GM18498 (cell line): ENCODE measurements at regions not wholly inside any gene's neighbourhood (a gene's known extent, or its start where the extent isn't known, plus 50 kb on each side); places are given as distances from the start of the nearest gene placed in this dataset.
"Not testable (repeated sequence)": the region's sequence is repeated elsewhere in the genome, so short reads cannot be mapped to it uniquely, and the experiment has no call there.

ENCODE experiments used
- ATAC-seq: cut with Tn5 transposase; IDR thresholded peaks from one replicate; pipeline ENCODE4 v1.9.1; 2021; ENCODE audit warnings: mild to moderate bottlenecking, moderate library complexity; ENCODE audit not compliant: unreplicated experiment

GRCh38 chr1:239125893-239126292 is 260.5 kb upstream of the CHRM3 start:
- no peak for ATAC-seq

- ATAC-seq: no peak
Measured at GRCh38 chr1:239125027-239125426, 261.3 kb upstream of the CHRM3 start.

GRCh38 chr1:239123260-239123659 is 263.1 kb upstream of the CHRM3 start:
- no peak for ATAC-seq

GRCh38 chr1:239112101-239112935 is 274.1 kb upstream of the CHRM3 start:
- ATAC-seq: no peak

GRCh38 chr1:239107676-239108075 is 278.7 kb upstream of the CHRM3 start:
- no peak for ATAC-seq

- ATAC-seq: not testable (repeated sequence)
Measured at GRCh38 chr1:239106689-239107088, 279.7 kb upstream of the CHRM3 start.

- no peak for ATAC-seq
Measured at GRCh38 chr1:239098400-239099037, 287.8 kb upstream of the CHRM3 start.

- no peak for ATAC-seq
Measured at GRCh38 chr1:239091537-239091936, 294.8 kb upstream of the CHRM3 start.

- ATAC-seq: no peak
Measured at GRCh38 chr1:239084459-239085080, 301.8 kb upstream of the CHRM3 start.

GRCh38 chr1:239081947-239082346 is 304.4 kb upstream of the CHRM3 start:
- not testable (repeated sequence) for ATAC-seq

- no peak for ATAC-seq
Measured at GRCh38 chr1:239067480-239067879, 318.9 kb upstream of the CHRM3 start.

- ATAC-seq: no peak
Measured at GRCh38 chr1:239067058-239067457, 319.3 kb upstream of the CHRM3 start.

GRCh38 chr1:239061770-239062169 is 324.6 kb upstream of the CHRM3 start:
- ATAC-seq: no peak

GRCh38 chr1:239058190-239058589 is 328.2 kb upstream of the CHRM3 start:
- no peak for ATAC-seq

- ATAC-seq: no peak
Measured at GRCh38 chr1:239056940-239057339, 329.4 kb upstream of the CHRM3 start.

GRCh38 chr1:239053279-239053678 is 333.1 kb upstream of the CHRM3 start:
- ATAC-seq: no peak

- ATAC-seq: no peak
Measured at GRCh38 chr1:239049571-239049970, 336.8 kb upstream of the CHRM3 start.

GRCh38 chr1:239044829-239045228 is 341.5 kb upstream of the CHRM3 start:
- no peak for ATAC-seq

GRCh38 chr1:239040523-239040922 is 345.8 kb upstream of the CHRM3 start:
- no peak for ATAC-seq

GRCh38 chr1:239031310-239031709 is 355.1 kb upstream of the CHRM3 start:
- no peak for ATAC-seq

- no peak for ATAC-seq
Measured at GRCh38 chr1:239025997-239026694, 360.2 kb upstream of the CHRM3 start.
